Esophagus muscularis mucosa (tissue), 3 donors: ENCODE measurements at regions not wholly inside any gene's neighbourhood (a gene's known extent, or its start where the extent isn't known, plus 50 kb on each side); places are given as distances from the start of the nearest gene placed in this dataset.

ENCODE experiments used
- POLR2A ChIP-seq: fragments of 450-650 bp; IDR thresholded peaks from one replicate; pipeline ENCODE4 v1.6.1; 2017; ENCODE audit warnings: antibody characterized with exemption, moderate library complexity, mild to moderate bottlenecking, low read depth
- TF ChIP-seq, protein P1 (sequence below), 3 experiments: fragments of 200-600 bp in 2 of 3; fragments of 450-650 bp in 1 of 3; sonication (generic) in 2 of 3; IDR thresholded peaks; one replicate each; pipeline ENCODE4 v1.5.1; 2017 to 2019; ENCODE audit warnings: antibody characterized with exemption in 3 of 3, mild to moderate bottlenecking in 2 of 3, moderate library complexity in 1 of 3

DNA sequence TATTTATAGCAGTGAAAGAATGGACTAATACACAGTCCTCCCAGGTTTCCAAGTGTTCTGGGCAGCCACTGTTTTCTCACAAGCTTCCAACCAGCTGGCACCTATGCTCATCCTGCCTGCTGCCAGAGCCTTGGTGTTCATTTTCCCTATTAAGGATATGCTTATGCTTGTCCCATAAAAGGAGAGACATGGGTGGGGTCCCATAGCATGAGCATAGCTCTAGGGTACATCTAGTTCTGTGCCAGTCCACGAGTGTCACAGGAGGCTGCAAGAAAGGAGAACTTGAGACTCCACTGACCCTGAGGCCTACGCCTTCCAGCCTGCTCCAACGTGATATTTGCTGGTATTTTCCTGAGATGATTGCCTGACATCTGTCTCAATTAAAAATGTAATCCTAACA, 192.4 kb upstream of the PTGFR start:
- TF ChIP-seq, protein P1, sequence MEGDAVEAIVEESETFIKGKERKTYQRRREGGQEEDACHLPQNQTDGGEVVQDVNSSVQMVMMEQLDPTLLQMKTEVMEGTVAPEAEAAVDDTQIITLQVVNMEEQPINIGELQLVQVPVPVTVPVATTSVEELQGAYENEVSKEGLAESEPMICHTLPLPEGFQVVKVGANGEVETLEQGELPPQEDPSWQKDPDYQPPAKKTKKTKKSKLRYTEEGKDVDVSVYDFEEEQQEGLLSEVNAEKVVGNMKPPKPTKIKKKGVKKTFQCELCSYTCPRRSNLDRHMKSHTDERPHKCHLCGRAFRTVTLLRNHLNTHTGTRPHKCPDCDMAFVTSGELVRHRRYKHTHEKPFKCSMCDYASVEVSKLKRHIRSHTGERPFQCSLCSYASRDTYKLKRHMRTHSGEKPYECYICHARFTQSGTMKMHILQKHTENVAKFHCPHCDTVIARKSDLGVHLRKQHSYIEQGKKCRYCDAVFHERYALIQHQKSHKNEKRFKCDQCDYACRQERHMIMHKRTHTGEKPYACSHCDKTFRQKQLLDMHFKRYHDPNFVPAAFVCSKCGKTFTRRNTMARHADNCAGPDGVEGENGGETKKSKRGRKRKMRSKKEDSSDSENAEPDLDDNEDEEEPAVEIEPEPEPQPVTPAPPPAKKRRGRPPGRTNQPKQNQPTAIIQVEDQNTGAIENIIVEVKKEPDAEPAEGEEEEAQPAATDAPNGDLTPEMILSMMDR (IDR thresholded peaks at IDR 0.05): no peak
- TF ChIP-seq POLR2A: no peak
